ENCODE measurements at regions not wholly inside any gene's neighbourhood (a gene's known extent, or its start where the extent isn't known, plus 50 kb on each side); places are given as distances from the start of the nearest gene placed in this dataset.

- peaks cover 33% of the 10 kb centered on the region for H3K36me3 Mint-ChIP-seq (ENCODE audit: low read depth)
- Histone ChIP-seq H3F3A (replicated peaks; ENCODE audit: low read depth) (no peaks in the 10 kb centered on the region), H3K4me3 (no peak overlapping the region), H3K79me2 (replicated peaks; ENCODE audit: insufficient read depth) (no peaks in the 10 kb centered on the region), H3K4me1 (ENCODE audit: insufficient read depth) (peaks cover 8% of the 10 kb centered on the region; the same call in 1 of the 2 replicates), H3K27ac (ENCODE audit: low read depth) (no peak overlapping the region), H3K27me3 (ENCODE audit: insufficient read depth) (no peaks in the 10 kb centered on the region), H2AFZ (no peak overlapping the region), H3K9me2 (ENCODE audit: insufficient read depth) (0 out of 2 replicates have a peak, but pooled peaks cover under 1% of the 10 kb centered on the region), H3K36me3 (ENCODE audit: insufficient read depth) (no peaks in the 10 kb centered on the region), H3K4me2 (no peak overlapping the region), H4K20me1 (replicated peaks; ENCODE audit: insufficient read depth) (no peaks in the 10 kb centered on the region)
- H3K4me3 Mint-ChIP-seq: no peak overlapping the region
- no peak overlapping the region; the same call in 1 of the 2 replicates for H3K27ac Mint-ChIP-seq
- TF ChIP-seq REST (IDR thresholded peaks at IDR 0.05; ENCODE audit: unreplicated experiment) (no peak), CTCF (conservative IDR thresholded peaks at IDR 0.05; ENCODE audit: low read depth in 2 of 2) (no peak), EZH2 (IDR thresholded peaks at IDR 0.05; ENCODE audit: low read depth, unreplicated experiment) (no peak), ZNF462 (CRISPR knock-in tag; IDR thresholded peaks at IDR 0.05) (no peak), EZH2phosphoT487 (IDR thresholded peaks at IDR 0.05; ENCODE audit: unreplicated experiment) (no peak), NANOG (IDR thresholded peaks at IDR 0.05; ENCODE audit: borderline replicate concordance) (no peak), STAT1 (IDR thresholded peaks at IDR 0.05; ENCODE audit: unreplicated experiment) (no peak), POLR2AphosphoS5 (IDR thresholded peaks at IDR 0.05; ENCODE audit: low read depth) (no peak), ZNF331 (CRISPR knock-in tag; IDR thresholded peaks at IDR 0.05; ENCODE audit: low read depth) (no peak), ZNF114 (CRISPR knock-in tag; IDR thresholded peaks at IDR 0.05) (no peak), ETS1 (IDR thresholded peaks at IDR 0.05) (no peak), CREB1 (CRISPR knock-in tag; IDR thresholded peaks at IDR 0.05; ENCODE audit: low read depth) (no peak)
- DNase-seq (ENCODE audit: low spot score): no peak
- peak; percentile 91 for ATAC-seq
- H3K27me3 Mint-ChIP-seq (ENCODE audit: insufficient read depth, low read depth, poor library complexity): peaks cover 9% of the 10 kb centered on the region
- H3K9me3 Mint-ChIP-seq: peaks cover 46% of the 10 kb centered on the region
- peaks cover 20% of the 10 kb centered on the region for H3K4me1 Mint-ChIP-seq
Observed at GRCh38 chr9:91147079-91147708, 214.5 kb downstream of the AUH start.
